ENCODE measurements at regions not wholly inside any gene's neighbourhood (a gene's known extent, or its start where the extent isn't known, plus 50 kb on each side); places are given as distances from the start of the nearest gene placed in this dataset.

DNA sequence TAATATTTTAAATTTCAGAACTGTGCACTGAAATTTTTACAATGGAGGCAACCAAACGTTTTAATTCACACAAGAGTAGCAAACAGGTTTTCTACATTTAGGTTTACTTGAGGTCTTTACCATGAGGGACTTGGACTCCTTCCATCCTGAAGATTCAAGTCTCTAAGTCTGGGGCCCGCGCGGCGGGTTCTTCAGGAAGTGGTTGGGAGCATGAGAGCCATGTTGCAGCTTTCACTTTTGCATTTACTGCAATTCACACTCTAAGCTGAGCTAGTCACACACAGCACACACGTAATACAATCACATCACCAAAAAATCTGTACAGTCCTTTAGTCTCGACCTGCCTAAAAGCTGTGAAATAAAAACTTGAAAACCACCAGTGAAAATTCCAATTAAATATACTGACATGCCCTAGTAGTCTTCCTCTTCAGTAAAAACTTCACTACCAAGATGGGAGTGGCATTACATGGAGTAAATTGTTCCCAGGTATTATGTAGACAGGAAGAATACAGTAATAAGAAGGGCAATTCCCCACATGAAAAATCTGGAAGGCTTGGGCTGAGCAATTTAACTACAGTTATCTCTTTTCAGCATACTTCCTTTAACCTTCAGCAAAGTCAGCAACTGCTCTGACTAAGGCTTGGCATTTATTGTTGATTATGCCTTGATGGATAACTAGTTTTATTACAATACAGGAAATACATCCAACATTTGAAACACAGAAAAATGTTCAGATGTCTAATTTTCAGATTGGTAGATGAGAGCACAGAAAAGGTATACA lies 571.1 kb upstream of the DIPK2B start:
- 90% methylated on average over 7 of the region's 7 CpGs for WGBS
- no peak overlapping the region for H3K27ac ChIP-seq (ENCODE audit: low read depth, low read length)
- no peak overlapping the region for H3K4me3 ChIP-seq (ENCODE audit: low read length)
- H3K9me3 ChIP-seq (ENCODE audit: insufficient read depth, low read depth, low read length) = no peaks in the 10 kb centered on the region
- no peak overlapping the region for H3K9ac ChIP-seq (ENCODE audit: low read depth, low read length)
- no peaks in the 10 kb centered on the region for H3K27me3 ChIP-seq (ENCODE audit: insufficient read depth, low read length)
- peaks cover 33% of the 10 kb centered on the region for H3K36me3 ChIP-seq (ENCODE audit: insufficient read depth, low read length)
- H3K4me1 ChIP-seq (ENCODE audit: insufficient read depth, low read length) = peaks cover 41% of the 10 kb centered on the region

DNA sequence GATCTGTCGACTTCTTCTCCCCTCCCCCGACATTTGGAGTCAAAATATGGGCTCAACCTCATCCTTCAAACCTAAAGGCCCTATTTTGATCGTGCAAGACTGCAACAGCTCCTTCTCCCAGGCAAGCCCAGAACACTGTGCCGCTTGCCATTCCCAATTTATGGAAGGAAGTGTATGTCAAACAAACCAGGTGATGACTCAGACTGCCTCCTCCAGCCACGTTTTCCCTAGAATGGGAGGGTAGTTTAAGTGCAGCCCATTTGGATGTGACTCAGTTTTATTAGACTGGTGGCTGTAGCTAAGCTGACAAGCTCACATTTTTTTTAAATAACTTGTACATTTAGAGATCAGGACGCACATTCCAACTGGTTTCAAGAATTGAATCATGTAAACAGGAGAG lies 570.4 kb upstream of the DIPK2B start:
- H3K27ac ChIP-seq (ENCODE audit: low read depth, low read length) = no peak overlapping the region
- H3K4me3 ChIP-seq (ENCODE audit: low read length) = no peak overlapping the region; the same call in 1 of the 2 replicates
- no peak overlapping the region for H3K9ac ChIP-seq (ENCODE audit: low read depth, low read length)
- H3K9me3 ChIP-seq (ENCODE audit: insufficient read depth, low read depth, low read length) = no peaks in the 10 kb centered on the region
- WGBS = 84% methylated on average over 6 of the region's 6 CpGs
- H3K36me3 ChIP-seq (ENCODE audit: insufficient read depth, low read length) = peaks cover 33% of the 10 kb centered on the region
- peaks cover 35% of the 10 kb centered on the region for H3K4me1 ChIP-seq (ENCODE audit: insufficient read depth, low read length)
- no peaks in the 10 kb centered on the region for H3K27me3 ChIP-seq (ENCODE audit: insufficient read depth, low read length)

DNA sequence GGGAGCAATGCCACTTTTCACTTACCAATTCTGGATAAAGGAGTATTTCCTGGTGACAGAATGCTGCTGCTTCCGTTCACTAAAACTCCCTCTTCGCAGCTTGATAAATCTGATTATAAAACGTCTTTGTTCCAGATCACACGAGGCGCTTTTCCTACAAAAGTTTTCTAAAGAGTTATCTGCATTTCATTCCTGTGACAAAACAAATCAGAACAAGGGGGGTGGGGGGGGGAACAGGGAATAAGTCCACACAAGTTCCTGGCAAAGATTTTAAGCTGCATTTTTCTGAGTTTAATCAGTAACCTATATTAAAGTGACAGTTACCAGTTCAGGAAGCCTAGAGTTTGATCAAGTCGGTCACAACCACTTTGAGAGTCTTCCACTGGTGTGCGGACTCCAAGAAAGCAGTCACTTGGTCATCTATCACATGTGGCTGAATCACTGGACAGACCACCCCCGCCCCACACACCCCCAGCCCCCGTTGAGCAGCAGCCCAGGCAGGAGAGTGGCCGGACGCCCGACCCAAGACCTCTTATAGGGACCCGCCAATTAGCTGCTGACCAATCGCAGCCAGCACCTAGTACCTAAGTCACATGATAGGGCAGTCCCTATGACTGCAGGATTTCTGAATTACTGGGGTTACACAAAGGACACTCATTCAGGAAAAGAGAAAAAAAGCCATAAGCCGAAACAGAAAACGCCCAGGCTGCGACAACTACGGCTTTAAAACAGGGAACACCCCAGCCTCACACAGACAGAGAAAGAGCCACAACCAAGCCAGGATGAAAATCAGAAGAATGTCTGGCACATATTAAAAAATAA lies 569.3 kb upstream of the DIPK2B start:
- Histone ChIP-seq H3K9ac (ENCODE audit: low read depth, low read length) (no peak overlapping the region), H3K27me3 (ENCODE audit: insufficient read depth, low read length) (no peaks in the 10 kb centered on the region), H3K4me3 (ENCODE audit: low read length) (no peak overlapping the region; the same call in 1 of the 2 replicates), H3K27ac (ENCODE audit: low read depth, low read length) (no peak overlapping the region), H3K4me1 (ENCODE audit: insufficient read depth, low read length) (peaks cover 35% of the 10 kb centered on the region), H3K36me3 (ENCODE audit: insufficient read depth, low read length) (peaks cover 38% of the 10 kb centered on the region), H3K9me3 (ENCODE audit: insufficient read depth, low read depth, low read length) (no peaks in the 10 kb centered on the region)
- WGBS = 87% methylated on average over 16 of the region's 18 CpGs

DNA sequence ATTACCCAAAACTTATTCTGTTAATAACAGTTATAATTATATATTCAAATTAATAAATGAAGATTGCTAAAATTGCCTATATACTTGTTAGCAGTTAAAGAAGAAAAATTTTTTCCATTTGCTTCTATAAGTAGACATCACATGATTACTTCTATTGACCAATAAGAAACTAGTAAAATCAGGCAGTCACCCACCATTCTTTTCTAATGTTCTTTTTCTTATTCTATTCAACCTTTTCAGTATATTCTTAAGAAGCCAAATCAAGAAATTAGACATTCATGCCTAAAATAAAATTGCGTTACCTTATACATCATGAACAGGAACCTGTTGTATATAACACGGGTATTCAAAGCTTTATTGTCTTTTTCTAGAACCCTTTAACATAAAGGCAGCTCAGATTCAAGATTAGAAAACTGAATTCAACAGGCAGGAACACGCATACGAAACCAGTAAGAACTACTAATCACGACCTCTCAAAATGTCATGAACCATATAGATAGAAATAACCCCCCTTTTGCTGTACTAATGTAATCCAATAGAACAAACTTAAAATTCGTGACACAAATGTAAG lies 568.1 kb upstream of the DIPK2B start:
- 91% methylated on average over 6 of the region's 6 CpGs for WGBS
- no peaks in the 10 kb centered on the region for H3K27me3 ChIP-seq (ENCODE audit: insufficient read depth, low read length)
- peaks cover 41% of the 10 kb centered on the region for H3K36me3 ChIP-seq (ENCODE audit: insufficient read depth, low read length)
- H3K9ac ChIP-seq (ENCODE audit: low read depth, low read length) = no peak overlapping the region
- H3K27ac ChIP-seq (ENCODE audit: low read depth, low read length) = no peak overlapping the region
- H3K9me3 ChIP-seq (ENCODE audit: insufficient read depth, low read depth, low read length) = no peaks in the 10 kb centered on the region
- peak overlapping the region; percentile 5; the same call in 1 of the 2 replicates for H3K4me3 ChIP-seq (ENCODE audit: low read length)
- peaks cover 29% of the 10 kb centered on the region for H3K4me1 ChIP-seq (ENCODE audit: insufficient read depth, low read length)

DNA sequence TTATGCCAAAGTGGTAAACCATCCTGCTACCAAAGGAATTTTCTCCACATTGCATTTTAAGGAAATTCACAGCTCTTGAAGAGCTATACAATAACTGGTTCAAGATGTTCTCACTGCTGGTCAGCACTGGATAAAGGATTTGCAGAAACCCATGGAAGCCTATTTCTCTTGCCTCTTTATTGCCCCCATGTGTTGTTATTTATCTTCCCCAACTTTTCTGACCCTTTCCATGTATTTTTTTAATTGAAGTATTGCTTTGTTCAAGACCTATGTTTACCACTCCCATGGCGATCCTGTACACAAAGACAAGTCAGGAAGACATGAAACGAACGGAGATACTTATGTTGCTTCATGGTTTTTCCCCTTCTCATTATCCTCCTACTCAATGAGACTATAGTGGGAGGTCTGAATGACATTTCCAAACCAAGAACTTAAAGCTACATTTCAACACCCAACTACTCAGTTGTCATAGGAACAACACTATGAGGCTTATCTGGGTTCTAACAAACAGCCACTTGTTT lies 566.4 kb upstream of the DIPK2B start:
- Histone ChIP-seq H3K4me3 (ENCODE audit: low read length) (peak overlapping the region; percentile 22; the same call in 1 of the 2 replicates), H3K4me1 (ENCODE audit: insufficient read depth, low read length) (peaks cover 21% of the 10 kb centered on the region), H3K27ac (ENCODE audit: low read depth, low read length) (no peak overlapping the region), H3K27me3 (ENCODE audit: insufficient read depth, low read length) (no peaks in the 10 kb centered on the region), H3K9me3 (ENCODE audit: insufficient read depth, low read depth, low read length) (no peaks in the 10 kb centered on the region), H3K36me3 (ENCODE audit: insufficient read depth, low read length) (peaks cover 43% of the 10 kb centered on the region), H3K9ac (ENCODE audit: low read depth, low read length) (no peak overlapping the region)
- 94% methylated on average over 3 of the region's 3 CpGs for WGBS

DNA sequence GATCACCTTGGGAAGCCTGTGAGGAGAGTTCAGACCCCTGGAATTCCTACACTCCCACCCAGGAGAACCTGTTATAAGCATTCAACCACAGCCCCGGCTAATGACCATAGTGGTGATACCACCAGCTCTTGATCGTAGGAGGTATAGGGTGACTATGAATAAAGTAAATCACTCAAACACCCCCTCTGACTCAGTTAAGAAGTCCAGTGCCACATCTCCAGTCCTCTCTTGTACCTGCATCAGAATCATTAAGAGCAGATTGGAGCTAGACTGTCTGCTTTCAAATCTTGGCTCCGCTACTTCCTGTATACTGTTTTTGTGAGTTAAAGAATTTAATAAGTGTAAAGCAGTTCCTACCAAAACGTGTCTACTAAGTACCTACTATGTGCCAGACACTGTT lies 565.1 kb upstream of the DIPK2B start:
- WGBS = 92% methylated on average over 2 of the region's 4 CpGs
- Histone ChIP-seq H3K27me3 (ENCODE audit: insufficient read depth, low read length) (no peaks in the 10 kb centered on the region), H3K9ac (ENCODE audit: low read depth, low read length) (no peak overlapping the region), H3K27ac (ENCODE audit: low read depth, low read length) (no peak overlapping the region), H3K36me3 (ENCODE audit: insufficient read depth, low read length) (peaks cover 49% of the 10 kb centered on the region), H3K9me3 (ENCODE audit: insufficient read depth, low read depth, low read length) (no peaks in the 10 kb centered on the region), H3K4me3 (ENCODE audit: low read length) (no peak overlapping the region), H3K4me1 (ENCODE audit: insufficient read depth, low read length) (peaks cover 9% of the 10 kb centered on the region)

DNA sequence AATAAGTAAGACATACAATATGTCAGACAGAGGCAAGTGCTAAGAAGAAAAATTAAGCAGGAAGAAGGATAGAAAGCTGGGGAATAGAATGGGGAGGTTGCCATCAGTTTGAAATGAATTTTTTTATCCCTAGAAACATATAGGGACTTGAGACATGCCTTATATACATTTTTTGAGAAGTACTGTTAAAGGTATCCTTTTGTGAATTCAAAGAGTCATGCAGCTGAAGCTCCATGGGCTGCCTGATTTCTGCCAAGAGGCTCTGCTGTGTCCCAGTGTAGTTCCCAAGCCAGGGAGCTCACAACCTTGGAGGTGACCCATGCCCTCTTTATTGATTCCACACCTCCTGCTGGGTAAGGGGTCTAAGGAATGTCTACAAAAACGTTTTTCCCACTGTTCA lies 564.6 kb upstream of the DIPK2B start:
- no peak overlapping the region for H3K4me3 ChIP-seq (ENCODE audit: low read length)
- peaks cover 5% of the 10 kb centered on the region; the same call in 1 of the 2 replicates for H3K4me1 ChIP-seq (ENCODE audit: insufficient read depth, low read length)
- H3K9me3 ChIP-seq (ENCODE audit: insufficient read depth, low read depth, low read length) = no peaks in the 10 kb centered on the region
- 40% methylated on average over 1 of the region's 1 CpG for WGBS
- peaks cover 54% of the 10 kb centered on the region for H3K36me3 ChIP-seq (ENCODE audit: insufficient read depth, low read length)
- no peak overlapping the region for H3K27ac ChIP-seq (ENCODE audit: low read depth, low read length)
- no peaks in the 10 kb centered on the region for H3K27me3 ChIP-seq (ENCODE audit: insufficient read depth, low read length)
- no peak overlapping the region for H3K9ac ChIP-seq (ENCODE audit: low read depth, low read length)

DNA sequence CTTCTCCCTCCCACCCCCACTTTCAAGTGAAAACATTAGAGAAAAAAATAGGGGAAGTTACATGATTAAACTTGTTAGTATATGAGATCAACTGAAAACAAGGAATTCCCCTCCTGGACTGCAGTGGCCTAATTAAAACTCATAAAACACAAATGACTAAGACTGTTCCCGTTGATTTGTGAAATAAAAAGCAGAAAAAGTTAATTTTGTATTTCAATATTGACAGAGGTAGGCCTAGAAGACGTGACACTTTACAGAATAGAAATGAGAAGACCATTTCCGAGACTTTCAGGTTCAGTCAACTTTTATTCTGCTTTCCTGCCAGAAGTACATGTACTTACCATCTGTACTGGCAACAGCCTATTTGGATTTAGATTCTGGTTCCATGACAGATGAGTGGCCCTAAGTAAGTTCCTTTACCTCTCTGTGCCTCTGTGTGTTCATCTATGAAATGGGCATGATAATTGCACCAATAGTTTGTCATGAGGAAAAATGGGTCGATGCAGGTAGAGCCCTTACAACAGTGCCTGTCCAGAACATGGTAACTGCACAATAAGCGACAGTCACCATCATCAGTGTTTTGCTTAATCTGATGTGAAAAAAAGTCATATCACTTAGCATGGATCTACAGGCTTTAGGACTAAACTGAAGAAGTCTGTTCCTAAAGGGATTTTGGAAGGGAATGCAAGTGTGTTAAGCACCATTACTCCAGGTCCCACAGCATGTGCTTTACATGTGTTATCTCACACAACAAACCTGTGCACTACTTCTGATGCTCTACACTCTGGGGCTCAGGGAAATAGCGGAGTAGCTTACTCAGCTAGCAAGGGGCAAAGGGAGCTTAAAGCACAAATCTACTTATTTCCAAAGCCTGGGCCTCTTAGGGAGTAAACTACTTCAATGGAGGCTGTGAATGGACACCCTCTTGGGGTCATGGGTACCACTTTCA lies 562.3 kb upstream of the DIPK2B start:
- no peak overlapping the region for H3K4me3 ChIP-seq (ENCODE audit: low read length)
- H3K36me3 ChIP-seq (ENCODE audit: insufficient read depth, low read length) = peaks cover 62% of the 10 kb centered on the region
- no peaks in the 10 kb centered on the region for H3K9me3 ChIP-seq (ENCODE audit: insufficient read depth, low read depth, low read length)
- H3K27me3 ChIP-seq (ENCODE audit: insufficient read depth, low read length) = no peaks in the 10 kb centered on the region
- 99% methylated on average over 6 of the region's 6 CpGs for WGBS
- H3K9ac ChIP-seq (ENCODE audit: low read depth, low read length) = no peak overlapping the region
- H3K4me1 ChIP-seq (ENCODE audit: insufficient read depth, low read length) = no peaks in the 10 kb centered on the region
- H3K27ac ChIP-seq (ENCODE audit: low read depth, low read length) = no peak overlapping the region

DNA sequence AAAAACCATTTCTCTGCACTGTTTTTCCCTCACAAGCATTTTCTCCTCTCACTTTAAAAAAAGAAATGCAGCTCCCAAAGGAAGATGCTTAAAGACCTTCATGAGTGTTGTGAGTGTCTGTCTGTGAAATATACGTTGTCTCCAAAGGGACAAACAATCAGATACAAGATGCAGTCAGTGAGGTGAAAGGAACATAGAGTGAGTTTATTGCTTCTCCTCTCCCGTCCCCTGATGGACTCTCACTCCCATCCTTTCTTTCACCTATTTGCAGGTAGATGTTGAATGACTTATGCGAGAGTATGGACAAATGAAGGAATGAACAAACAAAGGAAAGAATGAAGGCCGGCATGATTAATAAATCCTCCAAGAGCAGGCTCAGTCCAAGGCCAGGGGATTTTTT lies 561.2 kb upstream of the DIPK2B start:
- H3K27ac ChIP-seq (ENCODE audit: low read depth, low read length) = no peak overlapping the region

DNA sequence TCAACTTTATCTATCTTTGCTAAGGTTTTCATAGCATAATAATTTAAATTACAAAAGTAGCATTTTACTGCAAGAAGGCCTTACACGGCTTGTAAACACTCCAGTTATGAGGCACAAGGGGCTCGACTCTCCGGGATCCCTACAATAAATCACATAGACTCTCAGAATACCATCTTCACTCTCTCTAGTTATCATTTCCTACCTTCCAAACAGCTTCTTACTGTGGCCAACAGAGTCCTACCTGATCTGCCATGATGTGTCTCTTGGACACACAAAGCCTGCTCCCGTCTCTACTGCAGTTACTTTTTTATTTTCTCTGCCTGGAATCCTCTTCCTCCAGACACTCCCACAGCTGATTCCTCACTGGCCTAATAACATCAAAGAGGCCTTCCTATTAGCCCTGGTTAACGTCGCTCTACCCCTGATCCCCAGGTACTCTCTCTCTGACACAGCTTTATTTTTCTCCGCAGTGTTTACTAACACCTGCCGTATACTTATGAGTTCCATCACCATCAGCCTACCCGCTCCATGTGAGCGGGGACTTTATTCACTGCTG lies 559.6 kb upstream of the DIPK2B start:
- 97% methylated on average over 10 of the region's 10 CpGs for WGBS
- peaks cover 75% of the 10 kb centered on the region for H3K36me3 ChIP-seq (ENCODE audit: insufficient read depth, low read length)
- no peak overlapping the region for H3K27ac ChIP-seq (ENCODE audit: low read depth, low read length)
- no peaks in the 10 kb centered on the region for H3K4me1 ChIP-seq (ENCODE audit: insufficient read depth, low read length)
- no peaks in the 10 kb centered on the region for H3K9me3 ChIP-seq (ENCODE audit: insufficient read depth, low read depth, low read length)
- H3K4me3 ChIP-seq (ENCODE audit: low read length) = no peak overlapping the region
- no peak overlapping the region for H3K9ac ChIP-seq (ENCODE audit: low read depth, low read length)
- no peaks in the 10 kb centered on the region for H3K27me3 ChIP-seq (ENCODE audit: insufficient read depth, low read length)

More for the DNA sequence above, 561.2 kb upstream of the DIPK2B start:
- Histone ChIP-seq H3K4me3 (ENCODE audit: low read length) (no peak overlapping the region), H3K27me3 (ENCODE audit: insufficient read depth, low read length) (no peaks in the 10 kb centered on the region), H3K4me1 (ENCODE audit: insufficient read depth, low read length) (no peaks in the 10 kb centered on the region), H3K36me3 (ENCODE audit: insufficient read depth, low read length) (peaks cover 70% of the 10 kb centered on the region), H3K9ac (ENCODE audit: low read depth, low read length) (no peak overlapping the region), H3K9me3 (ENCODE audit: insufficient read depth, low read depth, low read length) (no peaks in the 10 kb centered on the region)
- WGBS = 85% methylated on average over 3 of the region's 4 CpGs

All from HUES64 (cell line).